Stimulated activated naive CD8-positive, alpha-beta T cell treated with anti-CD3 and anti-CD28 coated beads, Interleukin-15, Interleukin-2, amounts not matched to agents 100 ng/mL and 50 ng/mL, for 24 hours (primary cell): ENCODE measurements at regions not wholly inside any gene's neighbourhood (a gene's known extent, or its start where the extent isn't known, plus 50 kb on each side); places are given as distances from the start of the nearest gene placed in this dataset.

Source experiments
- H3K27ac Mint-ChIP-seq: one replicate; pipeline ENCODE4 v1.8.0; 2021; ENCODE audit warnings: mild to moderate bottlenecking, mixed read lengths
- H3K27me3 Mint-ChIP-seq: one replicate; pipeline ENCODE4 v1.8.0; 2021; ENCODE audit warnings: mixed read lengths
- H3K36me3 Mint-ChIP-seq: one replicate; pipeline ENCODE4 v1.8.0; 2021; ENCODE audit warnings: low read depth, mixed read lengths
- H3K4me1 Mint-ChIP-seq: one replicate; pipeline ENCODE4 v1.8.0; 2021; ENCODE audit warnings: low read depth, mixed read lengths
- H3K4me3 Mint-ChIP-seq: one replicate; pipeline ENCODE4 v1.8.0; 2021; ENCODE audit warnings: mild to moderate bottlenecking, mixed read lengths
- H3K9me3 Mint-ChIP-seq: one replicate; pipeline ENCODE4 v1.8.0; 2021; ENCODE audit warnings: mixed read lengths

DNA sequence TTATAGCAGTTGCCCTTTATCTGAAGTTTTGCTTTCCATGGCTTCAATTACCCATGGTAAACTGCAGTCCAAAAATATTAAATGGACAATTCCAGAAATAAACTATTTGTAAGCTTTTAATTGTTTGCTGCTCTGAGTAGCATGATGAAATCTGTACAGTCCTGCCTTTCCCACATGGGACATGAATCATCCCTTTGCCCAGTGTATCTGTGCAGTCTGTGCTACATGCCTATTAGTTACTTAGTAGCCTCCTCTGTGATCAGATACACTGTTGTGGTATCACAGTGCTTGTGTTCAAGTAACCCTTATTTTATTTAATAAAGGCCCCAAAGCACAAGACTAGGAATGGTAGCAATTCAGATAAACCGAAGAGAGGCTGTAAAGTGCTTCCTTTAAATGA is 810.6 kb upstream of the PIK3C3 start:
- Mint-ChIP-seq H3K9me3 (peaks cover 27% of the 10 kb centered on the region), H3K4me3 (no peak overlapping the region), H3K27me3 (no peaks in the 10 kb centered on the region), H3K27ac (no peak overlapping the region), H3K4me1 (no peaks in the 10 kb centered on the region), H3K36me3 (no peaks in the 10 kb centered on the region)

DNA sequence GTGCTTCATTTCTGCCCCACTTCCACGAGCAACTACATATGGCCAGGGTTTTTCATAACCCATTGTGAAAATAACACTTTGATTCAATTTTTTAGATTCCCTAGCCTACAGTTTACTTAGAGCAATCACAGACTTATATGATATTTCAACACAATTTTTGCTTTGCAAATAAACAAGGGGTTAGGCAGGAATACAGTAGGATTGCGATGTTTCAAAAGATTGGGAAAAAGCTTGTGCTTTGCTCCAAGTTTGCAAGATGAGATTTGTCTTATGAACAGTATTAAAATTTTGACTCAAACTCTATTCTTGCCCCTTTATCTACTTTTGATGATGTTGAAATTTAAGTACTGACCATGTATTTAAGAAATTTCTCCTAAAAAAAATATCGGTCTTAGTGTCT is 814.5 kb upstream of the PIK3C3 start:
- H3K4me3 Mint-ChIP-seq: no peak overlapping the region
- no peaks in the 10 kb centered on the region for H3K4me1 Mint-ChIP-seq
- no peaks in the 10 kb centered on the region for H3K36me3 Mint-ChIP-seq
- peaks cover 33% of the 10 kb centered on the region for H3K9me3 Mint-ChIP-seq
- no peaks in the 10 kb centered on the region for H3K27me3 Mint-ChIP-seq
- H3K27ac Mint-ChIP-seq: no peak overlapping the region

DNA sequence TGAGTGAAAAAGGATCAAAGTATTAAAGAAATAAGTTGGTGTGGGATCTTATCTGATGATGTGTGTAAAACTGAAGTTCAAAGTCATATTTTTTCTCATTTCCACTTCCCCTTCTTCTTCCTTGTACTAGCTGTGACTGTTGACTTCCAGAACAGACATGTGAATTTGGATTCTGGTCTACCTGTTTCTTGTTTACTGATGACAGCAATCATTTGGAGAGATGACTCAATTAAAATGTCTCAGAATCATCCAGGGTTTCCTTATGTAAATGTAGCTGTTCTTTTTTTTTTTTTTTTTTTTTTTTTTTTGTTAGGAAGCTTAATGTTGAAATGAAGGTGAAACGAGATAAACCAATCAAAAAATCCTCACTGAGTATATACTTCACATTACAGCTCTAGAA is 819.9 kb upstream of the PIK3C3 start:
- Mint-ChIP-seq H3K27ac (no peak overlapping the region), H3K4me3 (no peak overlapping the region), H3K4me1 (no peaks in the 10 kb centered on the region), H3K27me3 (no peaks in the 10 kb centered on the region), H3K9me3 (peaks cover 21% of the 10 kb centered on the region), H3K36me3 (no peaks in the 10 kb centered on the region)

DNA sequence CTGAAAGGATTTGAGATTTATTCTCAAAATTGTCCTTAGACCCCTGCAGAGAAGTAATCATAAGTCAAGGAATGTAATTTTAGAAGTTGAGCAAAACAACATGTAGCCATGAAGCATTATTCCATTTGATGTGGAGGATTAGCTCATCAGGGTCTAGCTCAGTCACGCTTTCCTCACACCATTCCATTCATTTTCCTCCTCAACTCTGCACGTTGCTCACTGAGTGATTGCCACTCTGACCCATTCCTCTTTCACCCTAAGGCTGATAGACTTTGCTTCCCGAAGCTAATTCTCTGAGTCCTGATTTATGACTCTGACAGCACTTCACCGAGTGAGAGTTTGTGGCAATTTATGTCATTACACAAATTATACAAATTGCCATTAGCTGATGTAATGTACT is 820.6 kb upstream of the PIK3C3 start:
- Mint-ChIP-seq H3K4me1 (no peaks in the 10 kb centered on the region), H3K4me3 (no peak overlapping the region), H3K9me3 (peaks cover 21% of the 10 kb centered on the region), H3K27me3 (no peaks in the 10 kb centered on the region), H3K36me3 (no peaks in the 10 kb centered on the region), H3K27ac (no peak overlapping the region)

DNA sequence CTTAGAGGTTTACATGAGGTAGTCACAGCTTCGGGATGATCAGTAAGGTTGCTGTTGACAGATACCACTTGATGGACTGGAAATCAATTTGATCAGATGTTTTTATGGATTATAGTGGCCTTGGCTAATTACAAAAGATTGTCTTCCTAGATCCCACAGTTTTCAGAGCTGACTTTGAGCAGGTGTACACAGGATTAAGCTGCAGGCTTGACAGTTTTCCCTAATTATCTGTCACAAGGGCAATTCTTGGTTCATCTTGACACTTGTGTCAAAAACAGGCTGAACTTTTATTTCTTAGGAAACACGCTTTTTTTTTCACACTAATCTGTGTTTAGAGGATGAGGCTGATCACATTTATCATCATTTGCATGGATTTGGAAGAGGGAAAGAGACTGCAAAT is 824.0 kb upstream of the PIK3C3 start:
- Mint-ChIP-seq H3K4me3 (no peak overlapping the region), H3K9me3 (peaks cover 19% of the 10 kb centered on the region), H3K27me3 (no peaks in the 10 kb centered on the region), H3K27ac (no peak overlapping the region), H3K36me3 (no peaks in the 10 kb centered on the region), H3K4me1 (no peaks in the 10 kb centered on the region)

DNA sequence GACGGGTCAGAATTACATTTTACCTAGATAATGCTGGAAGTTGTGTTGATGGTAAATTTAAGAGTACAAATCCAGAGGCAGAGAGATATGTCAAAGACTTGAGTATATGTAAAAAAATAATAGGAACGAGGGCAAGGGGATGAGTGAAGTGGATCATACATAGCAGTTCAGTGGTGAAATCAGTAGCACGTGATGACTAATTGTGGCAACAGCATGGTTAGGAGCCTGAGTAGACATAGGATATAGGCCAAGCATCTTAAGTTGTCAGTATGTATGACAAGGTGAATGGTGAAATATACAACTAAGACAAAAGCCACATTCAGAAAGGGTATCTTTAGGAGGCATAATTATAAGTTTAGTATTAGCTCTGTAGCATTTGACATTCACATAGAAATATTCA is 826.5 kb upstream of the PIK3C3 start:
- Mint-ChIP-seq H3K27me3 (no peaks in the 10 kb centered on the region), H3K9me3 (peaks cover 6% of the 10 kb centered on the region), H3K36me3 (no peaks in the 10 kb centered on the region), H3K4me1 (no peaks in the 10 kb centered on the region), H3K4me3 (no peak overlapping the region), H3K27ac (no peak overlapping the region)

DNA sequence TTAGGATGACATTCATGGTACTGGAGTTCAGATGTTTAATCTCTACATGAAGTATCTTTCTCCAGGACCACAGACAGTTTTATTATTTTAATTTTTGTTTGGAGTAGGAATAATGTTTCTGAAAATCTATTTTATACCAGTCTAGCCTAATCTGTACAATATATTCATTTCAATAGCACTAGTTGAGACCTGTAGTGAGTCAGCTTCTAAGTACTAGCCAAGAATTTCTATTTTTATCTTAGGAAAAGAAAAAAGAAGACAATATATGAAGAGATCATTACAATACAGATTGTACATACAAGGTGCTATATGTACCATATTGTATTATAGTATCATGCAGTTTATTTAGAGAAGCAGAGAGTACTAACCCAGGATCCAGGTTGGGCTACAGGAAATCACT is 826.9 kb upstream of the PIK3C3 start:
- Mint-ChIP-seq H3K27me3 (no peaks in the 10 kb centered on the region), H3K9me3 (peaks cover 5% of the 10 kb centered on the region), H3K4me3 (no peak overlapping the region), H3K36me3 (no peaks in the 10 kb centered on the region), H3K4me1 (no peaks in the 10 kb centered on the region), H3K27ac (no peak overlapping the region)

DNA sequence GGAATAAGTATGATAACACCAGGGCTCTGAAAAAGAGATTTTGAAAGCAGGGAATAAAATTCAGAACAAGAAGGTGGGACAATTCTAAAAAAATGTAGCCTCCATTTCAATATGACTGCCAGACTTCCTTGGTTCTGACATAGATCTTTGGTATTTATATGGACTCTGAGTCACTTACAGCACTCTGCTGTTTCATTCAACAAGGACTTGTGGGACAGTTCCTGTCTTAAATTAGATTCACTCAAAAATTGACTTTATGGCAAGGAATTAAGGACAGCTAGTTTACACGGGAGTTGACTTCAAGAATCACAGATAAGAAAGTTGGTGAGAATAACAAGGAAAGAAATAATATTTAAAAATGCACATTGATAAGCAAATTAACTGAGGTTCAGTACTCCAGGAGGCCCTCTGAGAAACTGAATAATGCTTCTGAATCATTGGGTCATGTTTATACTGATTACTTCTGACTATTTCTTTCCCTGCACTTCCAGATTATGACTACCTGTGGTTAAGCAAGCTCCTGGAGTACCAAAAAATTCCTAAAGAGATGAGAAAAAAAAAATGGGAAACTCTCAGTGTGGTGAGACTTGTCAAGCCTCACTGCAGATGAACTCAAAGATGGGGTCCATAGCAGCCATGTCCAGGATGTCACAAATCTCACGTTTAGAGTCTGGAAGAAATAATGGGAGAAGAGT is 828.3 kb upstream of the PIK3C3 start:
- Mint-ChIP-seq H3K4me1 (no peaks in the 10 kb centered on the region), H3K27me3 (no peaks in the 10 kb centered on the region), H3K27ac (no peak overlapping the region), H3K4me3 (no peak overlapping the region), H3K36me3 (no peaks in the 10 kb centered on the region), H3K9me3 (peaks cover 5% of the 10 kb centered on the region)

DNA sequence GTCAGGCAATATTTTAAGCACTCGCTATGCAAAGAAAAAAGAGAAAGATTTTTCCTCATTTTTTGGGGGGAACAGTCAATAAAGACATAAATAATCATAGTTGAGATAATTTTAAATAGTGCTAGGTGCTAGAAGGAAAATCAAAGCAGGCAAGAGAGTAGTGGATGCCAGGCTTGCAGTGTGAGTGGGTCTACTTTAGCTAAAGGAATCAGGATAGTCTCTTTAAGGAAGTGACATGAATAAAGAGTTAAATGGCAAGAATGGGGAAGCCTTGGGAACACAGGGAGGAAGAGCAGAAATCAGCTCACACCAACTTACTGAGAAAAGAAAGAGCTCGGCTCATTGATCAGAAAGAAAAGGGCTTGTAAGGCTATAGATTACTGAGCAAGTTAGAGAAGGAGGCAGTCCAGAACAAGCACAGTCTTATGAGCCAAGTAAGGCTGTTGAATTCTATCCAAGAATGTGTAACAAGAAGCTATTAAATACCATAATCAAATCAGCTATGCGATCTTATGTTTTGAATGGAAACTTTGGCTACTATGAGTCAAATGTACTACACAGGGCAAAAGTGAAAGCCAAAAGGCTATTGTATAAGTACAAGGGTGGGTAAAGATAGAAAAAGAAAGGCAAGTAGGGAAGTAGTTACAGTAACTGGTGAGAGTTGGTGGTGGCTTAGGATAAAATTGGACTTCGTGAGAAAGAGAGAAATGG is 833.8 kb upstream of the PIK3C3 start:
- no peaks in the 10 kb centered on the region for H3K27me3 Mint-ChIP-seq
- no peak overlapping the region for H3K27ac Mint-ChIP-seq
- H3K4me3 Mint-ChIP-seq: no peak overlapping the region
- no peaks in the 10 kb centered on the region for H3K9me3 Mint-ChIP-seq
- no peaks in the 10 kb centered on the region for H3K36me3 Mint-ChIP-seq
- H3K4me1 Mint-ChIP-seq: no peaks in the 10 kb centered on the region

DNA sequence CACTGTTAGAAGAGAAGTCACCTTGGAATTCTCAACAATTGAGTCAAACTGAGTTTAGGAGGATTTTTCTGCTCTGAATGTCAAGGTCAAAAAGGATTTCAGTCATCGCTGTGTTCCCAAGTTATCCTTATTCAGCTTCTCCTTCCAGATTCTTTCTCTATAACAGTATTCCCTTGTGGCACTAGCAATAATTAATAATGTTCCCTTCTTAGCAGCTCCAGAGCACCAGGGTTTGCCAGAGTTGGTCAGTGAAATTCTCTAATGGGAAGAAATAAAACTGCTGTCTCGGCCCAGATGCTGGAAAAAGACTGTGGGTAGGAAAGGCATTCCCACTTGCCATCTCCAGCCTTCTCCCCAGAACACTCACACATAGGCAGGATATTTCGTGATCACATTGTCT is 836.0 kb upstream of the PIK3C3 start:
- Mint-ChIP-seq H3K9me3 (peaks cover 5% of the 10 kb centered on the region), H3K27me3 (no peaks in the 10 kb centered on the region), H3K36me3 (no peaks in the 10 kb centered on the region), H3K4me3 (no peak overlapping the region), H3K4me1 (no peaks in the 10 kb centered on the region), H3K27ac (no peak overlapping the region)

DNA sequence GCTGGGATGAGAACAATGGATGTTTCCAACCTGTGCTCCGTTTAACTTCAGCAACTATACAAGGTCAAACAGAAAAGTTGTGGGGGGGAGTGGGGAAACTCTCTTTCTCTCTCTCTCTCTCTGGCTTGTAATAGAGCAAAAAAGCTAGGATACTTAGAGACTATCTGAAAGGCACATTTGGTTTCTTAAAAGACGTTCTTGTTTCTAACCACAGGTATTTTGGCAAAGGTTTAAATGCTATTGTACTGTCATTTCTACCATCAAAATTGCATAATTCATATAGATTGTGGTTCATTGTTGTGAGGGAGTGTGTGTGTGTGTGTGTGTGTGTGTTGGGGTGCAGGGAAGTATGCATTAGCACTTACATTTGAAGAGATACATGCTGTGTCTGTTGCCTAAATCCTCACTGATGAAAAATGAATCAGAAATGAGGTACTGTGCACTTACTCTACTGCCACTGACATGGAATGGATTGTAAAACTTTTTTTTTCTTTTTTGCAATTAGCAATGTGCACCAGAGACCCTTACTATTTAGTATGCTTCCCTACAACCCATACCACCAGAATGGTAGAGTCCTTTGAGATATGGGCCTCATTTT is 841.0 kb upstream of the PIK3C3 start:
- peaks cover 5% of the 10 kb centered on the region for H3K9me3 Mint-ChIP-seq
- H3K36me3 Mint-ChIP-seq: no peaks in the 10 kb centered on the region
- no peak overlapping the region for H3K27ac Mint-ChIP-seq
- no peak overlapping the region for H3K4me3 Mint-ChIP-seq
- no peaks in the 10 kb centered on the region for H3K4me1 Mint-ChIP-seq
- no peaks in the 10 kb centered on the region for H3K27me3 Mint-ChIP-seq

DNA sequence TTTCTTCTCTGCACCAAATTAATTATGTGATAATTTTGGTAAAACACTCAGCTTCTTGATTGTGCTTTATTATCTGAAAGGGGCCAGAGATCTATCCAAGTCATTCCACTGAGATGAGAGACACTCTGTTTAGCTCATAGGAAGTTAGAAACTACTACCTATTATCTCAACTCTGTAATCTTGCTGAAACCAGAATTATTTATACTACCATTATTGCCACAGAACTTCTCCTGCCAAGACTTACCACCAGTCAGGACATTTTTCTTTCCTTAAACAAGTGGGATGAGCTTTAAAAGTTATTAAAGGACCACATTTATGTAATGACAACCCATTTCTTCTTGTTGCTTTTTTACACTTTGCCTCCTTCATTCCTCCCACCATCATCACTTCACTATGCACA is 855.6 kb upstream of the PIK3C3 start:
- Mint-ChIP-seq H3K4me1 (no peaks in the 10 kb centered on the region), H3K9me3 (peaks cover 17% of the 10 kb centered on the region), H3K36me3 (no peaks in the 10 kb centered on the region), H3K4me3 (no peak overlapping the region), H3K27ac (no peak overlapping the region), H3K27me3 (no peaks in the 10 kb centered on the region)

DNA sequence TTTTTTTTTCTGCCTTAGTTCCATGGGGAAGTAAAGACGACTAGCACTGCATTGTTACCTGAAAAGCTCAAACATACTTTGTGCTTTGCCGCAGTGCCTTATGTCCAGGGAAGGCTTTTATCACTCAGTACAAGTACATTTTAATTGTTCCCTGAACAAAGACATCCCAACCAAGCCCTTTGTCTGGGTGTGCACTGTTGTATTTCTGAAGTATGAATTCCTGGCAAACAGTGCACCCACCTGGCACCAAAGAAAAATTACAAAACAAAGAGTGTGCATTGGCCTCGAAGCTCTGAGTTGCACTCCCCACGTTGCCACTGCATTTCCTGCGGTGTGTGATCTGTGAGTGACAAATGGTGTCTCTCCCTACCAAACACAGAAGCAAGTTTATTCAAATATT is 858.5 kb upstream of the PIK3C3 start:
- no peaks in the 10 kb centered on the region for H3K4me1 Mint-ChIP-seq
- H3K9me3 Mint-ChIP-seq: peaks cover 18% of the 10 kb centered on the region
- no peaks in the 10 kb centered on the region for H3K27me3 Mint-ChIP-seq
- no peaks in the 10 kb centered on the region for H3K36me3 Mint-ChIP-seq
- H3K27ac Mint-ChIP-seq: no peak overlapping the region
- no peak overlapping the region for H3K4me3 Mint-ChIP-seq

DNA sequence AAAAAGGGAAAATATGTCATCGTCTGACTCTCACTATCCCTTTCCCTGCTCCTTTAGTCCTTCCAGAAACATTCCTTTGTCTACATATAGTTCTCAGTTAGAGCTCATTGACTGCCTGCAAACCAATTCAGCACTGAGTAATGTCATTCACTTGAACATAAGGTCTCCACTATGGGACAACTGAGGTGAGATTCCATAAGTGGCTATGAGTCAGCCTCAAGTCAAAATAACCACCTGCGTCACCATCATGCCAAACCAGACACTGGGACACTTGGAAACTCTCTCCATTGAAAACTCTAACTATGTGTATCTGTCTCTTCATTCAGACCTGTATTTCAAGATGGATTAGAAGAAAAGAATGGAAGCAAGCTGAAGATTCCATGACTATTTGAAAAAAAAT is 878.0 kb upstream of the PIK3C3 start:
- H3K36me3 Mint-ChIP-seq: no peaks in the 10 kb centered on the region
- H3K4me1 Mint-ChIP-seq: no peaks in the 10 kb centered on the region
- no peak overlapping the region for H3K4me3 Mint-ChIP-seq
- peaks cover 11% of the 10 kb centered on the region for H3K9me3 Mint-ChIP-seq
- no peaks in the 10 kb centered on the region for H3K27me3 Mint-ChIP-seq
- no peak overlapping the region for H3K27ac Mint-ChIP-seq

DNA sequence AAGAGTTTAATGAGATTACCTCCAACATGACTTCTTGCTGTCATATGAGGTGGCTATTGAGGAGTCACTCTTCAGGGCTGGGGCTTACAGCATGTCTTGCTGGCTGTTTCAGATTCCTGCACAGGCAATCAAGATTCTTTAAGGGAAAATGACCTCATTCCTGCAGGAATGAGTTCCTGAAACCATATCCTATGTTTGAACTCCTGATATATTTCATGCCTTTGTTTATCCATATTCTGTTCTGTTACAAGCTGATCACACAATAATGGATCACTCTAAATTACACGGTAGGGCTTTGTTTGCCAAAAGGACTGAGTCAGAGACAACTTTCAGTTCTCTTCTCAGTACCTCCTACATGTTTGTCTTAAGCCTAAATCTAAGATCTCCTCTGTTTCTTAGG is 879.8 kb upstream of the PIK3C3 start:
- H3K9me3 Mint-ChIP-seq: no peaks in the 10 kb centered on the region
- no peak overlapping the region for H3K4me3 Mint-ChIP-seq
- H3K36me3 Mint-ChIP-seq: no peaks in the 10 kb centered on the region
- H3K27ac Mint-ChIP-seq: no peak overlapping the region
- H3K27me3 Mint-ChIP-seq: no peaks in the 10 kb centered on the region
- no peaks in the 10 kb centered on the region for H3K4me1 Mint-ChIP-seq
